Spleen (tissue), 7 donors: ENCODE measurements at regions not wholly inside any gene's neighbourhood (a gene's known extent, or its start where the extent isn't known, plus 50 kb on each side); places are given as distances from the start of the nearest gene placed in this dataset.

Experiments
- POLR2A ChIP-seq, 3 donors: fragments of 450-650 bp; IDR thresholded peaks; one replicate each; pipeline ENCODE4 v1.5.1; 2017; ENCODE audit warnings: antibody characterized with exemption in 3 of 3, mild to moderate bottlenecking in 1 of 3
- POLR2AphosphoS5 ChIP-seq, 3 donors: sonication (generic); formaldehyde crosslinking; IDR thresholded peaks; one replicate each; pipeline ENCODE4 v1.5.1; 2017; ENCODE audit warnings: antibody characterized with exemption in 3 of 3
- TF ChIP-seq, protein P1 (sequence below), 11 experiments: fragments of 200-600 bp in 7 of 11; fragments of 450-650 bp in 4 of 11; sonication (generic) in 4 of 11; IDR thresholded peaks in 8 of 11; conservative IDR thresholded peaks in 3 of 11; 1 replicate in 7 of 11; 2 replicates in 4 of 11; pipeline versions ENCODE4 v1.4.0 to v1.8.0; 2016 to 2021; ENCODE audit warnings: antibody characterized with exemption in 11 of 11, inconsistent platforms in 4 of 11, mild to moderate bottlenecking in 1 of 11
- donor health status: DM: no; HTN: no; CAD: no; lungs with moderate emphysema.
- donor health status: DM: no; HTN: no; CAD: no.
- donor health status: DM: no; HTN: no; CAD: no.

- TF ChIP-seq POLR2A (IDR thresholded peaks at IDR 0.05) (no peak), POLR2AphosphoS5 (IDR thresholded peaks at IDR 0.05) (no peak)
- TF ChIP-seq, protein P1, sequence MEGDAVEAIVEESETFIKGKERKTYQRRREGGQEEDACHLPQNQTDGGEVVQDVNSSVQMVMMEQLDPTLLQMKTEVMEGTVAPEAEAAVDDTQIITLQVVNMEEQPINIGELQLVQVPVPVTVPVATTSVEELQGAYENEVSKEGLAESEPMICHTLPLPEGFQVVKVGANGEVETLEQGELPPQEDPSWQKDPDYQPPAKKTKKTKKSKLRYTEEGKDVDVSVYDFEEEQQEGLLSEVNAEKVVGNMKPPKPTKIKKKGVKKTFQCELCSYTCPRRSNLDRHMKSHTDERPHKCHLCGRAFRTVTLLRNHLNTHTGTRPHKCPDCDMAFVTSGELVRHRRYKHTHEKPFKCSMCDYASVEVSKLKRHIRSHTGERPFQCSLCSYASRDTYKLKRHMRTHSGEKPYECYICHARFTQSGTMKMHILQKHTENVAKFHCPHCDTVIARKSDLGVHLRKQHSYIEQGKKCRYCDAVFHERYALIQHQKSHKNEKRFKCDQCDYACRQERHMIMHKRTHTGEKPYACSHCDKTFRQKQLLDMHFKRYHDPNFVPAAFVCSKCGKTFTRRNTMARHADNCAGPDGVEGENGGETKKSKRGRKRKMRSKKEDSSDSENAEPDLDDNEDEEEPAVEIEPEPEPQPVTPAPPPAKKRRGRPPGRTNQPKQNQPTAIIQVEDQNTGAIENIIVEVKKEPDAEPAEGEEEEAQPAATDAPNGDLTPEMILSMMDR (IDR thresholded peaks at IDR 0.05 in 8 of 11, conservative IDR thresholded peaks at IDR 0.05 in 3 of 11): no peak
These were observed 100.2 kb upstream of the FSTL4 start for GRCh38 chr5:133712562-133712961.
